ENCODE measurements at regions not wholly inside any gene's neighbourhood (a gene's known extent, or its start where the extent isn't known, plus 50 kb on each side); places are given as distances from the start of the nearest gene placed in this dataset.

- Histone ChIP-seq H4K91ac (ENCODE audit: low read length) (no peak overlapping the region), H3K9me3 (ENCODE audit: control insufficient read depth, low read length) (no peaks in the 10 kb centered on the region), H3K4me1 (ENCODE audit: control insufficient read depth, insufficient read depth, low read depth, low read length) (no peaks in the 10 kb centered on the region), H2AK5ac (ENCODE audit: low read length, severe bottlenecking) (no peak overlapping the region), H3K4me3 (ENCODE audit: insufficient read depth in 1 of 2, low read depth in 1 of 2, low read length in 2 of 2) (no peak overlapping the region), H2BK15ac (ENCODE audit: low read depth, poor library complexity, severe bottlenecking) (no peak overlapping the region), H3K4me2 (ENCODE audit: low read length, poor library complexity, severe bottlenecking) (no peak overlapping the region), H4K8ac (ENCODE audit: low read length) (no peak overlapping the region), H2BK12ac (ENCODE audit: low read length in 2 of 2) (peak overlapping the region in 1 of 2 experiments; percentile 37), H3K4ac (ENCODE audit: low read depth in 1 of 2, low read length in 2 of 2) (no peak overlapping the region), H2BK120ac (ENCODE audit: low read depth, low read length) (no peak overlapping the region), H3K14ac (ENCODE audit: low read length in 2 of 2) (no peak overlapping the region), H2AFZ (ENCODE audit: low read depth, low read length) (no peak overlapping the region), H3K23ac (ENCODE audit: low read length in 2 of 2) (no peak overlapping the region), H3K9ac (ENCODE audit: low read length) (no peak overlapping the region), H3K18ac (ENCODE audit: low read depth in 1 of 2, low read length in 2 of 2) (no peak overlapping the region), H3K27me3 (ENCODE audit: control insufficient read depth in 1 of 2, insufficient read depth in 1 of 2, low read length in 2 of 2) (no peaks in the 10 kb centered on the region), H3K36me3 (ENCODE audit: control insufficient read depth in 1 of 2, insufficient read depth in 2 of 2, low read depth in 1 of 2, low read length in 2 of 2) (no peaks in the 10 kb centered on the region), H2BK5ac (ENCODE audit: low read depth, low read length, poor library complexity, severe bottlenecking) (no peak overlapping the region), H3K79me1 (replicated peaks; ENCODE audit: low read length, poor library complexity, severe bottlenecking) (no peaks in the 10 kb centered on the region), H3K27ac (ENCODE audit: low read length, poor library complexity, severe bottlenecking) (no peak overlapping the region)
- DNase-seq: no peak
Observed at GRCh38 chr5:110852053-110852452, 113.2 kb downstream of the SLC25A46 start.

GRCh38 chr5:110852541-110852940 is 113.7 kb downstream of the SLC25A46 start:
- H3K14ac ChIP-seq (ENCODE audit: low read length in 2 of 2): no peak overlapping the region

GRCh38 chr5:110853267-110853666 is 114.5 kb downstream of the SLC25A46 start:
- Histone ChIP-seq H2BK120ac (ENCODE audit: low read depth, low read length) (no peak overlapping the region), H2AFZ (ENCODE audit: low read depth, low read length) (no peak overlapping the region), H3K14ac (ENCODE audit: low read length in 2 of 2) (no peak overlapping the region), H3K4me2 (ENCODE audit: low read length, poor library complexity, severe bottlenecking) (no peak overlapping the region), H3K27ac (ENCODE audit: low read length, poor library complexity, severe bottlenecking) (no peak overlapping the region), H2BK15ac (ENCODE audit: low read depth, poor library complexity, severe bottlenecking) (no peak overlapping the region), H2AK5ac (ENCODE audit: low read length, severe bottlenecking) (no peak overlapping the region), H3K9me3 (ENCODE audit: control insufficient read depth, low read length) (no peaks in the 10 kb centered on the region), H4K8ac (ENCODE audit: low read length) (no peak overlapping the region), H3K27me3 (ENCODE audit: control insufficient read depth in 1 of 2, insufficient read depth in 1 of 2, low read length in 2 of 2) (no peaks in the 10 kb centered on the region), H3K18ac (ENCODE audit: low read depth in 1 of 2, low read length in 2 of 2) (no peak overlapping the region), H2BK5ac (ENCODE audit: low read depth, low read length, poor library complexity, severe bottlenecking) (no peak overlapping the region), H4K91ac (ENCODE audit: low read length) (no peak overlapping the region), H3K23ac (ENCODE audit: low read length in 2 of 2) (no peak overlapping the region), H2BK12ac (ENCODE audit: low read length in 2 of 2) (peak overlapping the region in 1 of 2 experiments; percentile 48), H3K4me1 (ENCODE audit: control insufficient read depth, insufficient read depth, low read depth, low read length) (no peaks in the 10 kb centered on the region), H3K9ac (ENCODE audit: low read length) (no peak overlapping the region), H3K36me3 (ENCODE audit: control insufficient read depth in 1 of 2, insufficient read depth in 2 of 2, low read depth in 1 of 2, low read length in 2 of 2) (no peaks in the 10 kb centered on the region), H3K4me3 (ENCODE audit: insufficient read depth in 1 of 2, low read depth in 1 of 2, low read length in 2 of 2) (no peak overlapping the region), H3K4ac (ENCODE audit: low read depth in 1 of 2, low read length in 2 of 2) (peak overlapping the region in 1 of 2 experiments; percentile 58), H3K79me1 (replicated peaks; ENCODE audit: low read length, poor library complexity, severe bottlenecking) (no peaks in the 10 kb centered on the region)
- DNase-seq: peak; percentile 58
- WGBS: 54% methylated on average over 3 of the region's 3 CpGs

More at GRCh38 chr5:110852541-110852940, 113.7 kb downstream of the SLC25A46 start:
- Histone ChIP-seq H2BK120ac (ENCODE audit: low read depth, low read length) (no peak overlapping the region), H3K4me3 (ENCODE audit: insufficient read depth in 1 of 2, low read depth in 1 of 2, low read length in 2 of 2) (no peak overlapping the region), H3K4me1 (ENCODE audit: control insufficient read depth, insufficient read depth, low read depth, low read length) (no peaks in the 10 kb centered on the region), H3K27ac (ENCODE audit: low read length, poor library complexity, severe bottlenecking) (no peak overlapping the region), H3K23ac (ENCODE audit: low read length in 2 of 2) (no peak overlapping the region), H3K36me3 (ENCODE audit: control insufficient read depth in 1 of 2, insufficient read depth in 2 of 2, low read depth in 1 of 2, low read length in 2 of 2) (no peaks in the 10 kb centered on the region), H3K18ac (ENCODE audit: low read depth in 1 of 2, low read length in 2 of 2) (no peak overlapping the region), H2BK5ac (ENCODE audit: low read depth, low read length, poor library complexity, severe bottlenecking) (no peak overlapping the region), H4K91ac (ENCODE audit: low read length) (no peak overlapping the region), H3K9ac (ENCODE audit: low read length) (no peak overlapping the region), H3K4me2 (ENCODE audit: low read length, poor library complexity, severe bottlenecking) (no peak overlapping the region), H2AFZ (ENCODE audit: low read depth, low read length) (no peak overlapping the region), H2AK5ac (ENCODE audit: low read length, severe bottlenecking) (no peak overlapping the region), H3K4ac (ENCODE audit: low read depth in 1 of 2, low read length in 2 of 2) (no peak overlapping the region), H2BK12ac (ENCODE audit: low read length in 2 of 2) (no peak overlapping the region), H3K79me1 (replicated peaks; ENCODE audit: low read length, poor library complexity, severe bottlenecking) (no peaks in the 10 kb centered on the region), H3K9me3 (ENCODE audit: control insufficient read depth, low read length) (no peaks in the 10 kb centered on the region), H3K27me3 (ENCODE audit: control insufficient read depth in 1 of 2, insufficient read depth in 1 of 2, low read length in 2 of 2) (no peaks in the 10 kb centered on the region), H2BK15ac (ENCODE audit: low read depth, poor library complexity, severe bottlenecking) (no peak overlapping the region), H4K8ac (ENCODE audit: low read length) (no peak overlapping the region)
- WGBS: no CpG with 5 or more reads among the region's 1 CpG
- DNase-seq: no peak

GRCh38 chr5:110854200-110854599 is 115.4 kb downstream of the SLC25A46 start:
- no peak overlapping the region for H3K23ac ChIP-seq (ENCODE audit: low read length in 2 of 2)
- H3K9ac ChIP-seq (ENCODE audit: low read length): no peak overlapping the region
- H2BK5ac ChIP-seq (ENCODE audit: low read depth, low read length, poor library complexity, severe bottlenecking): no peak overlapping the region
- no peaks in the 10 kb centered on the region for H3K4me1 ChIP-seq (ENCODE audit: control insufficient read depth, insufficient read depth, low read depth, low read length)
- no peak overlapping the region for H3K4me2 ChIP-seq (ENCODE audit: low read length, poor library complexity, severe bottlenecking)
- no peaks in the 10 kb centered on the region for H3K27me3 ChIP-seq (ENCODE audit: control insufficient read depth in 1 of 2, insufficient read depth in 1 of 2, low read length in 2 of 2)
- no peak overlapping the region for H2AK5ac ChIP-seq (ENCODE audit: low read length, severe bottlenecking)
- H3K14ac ChIP-seq (ENCODE audit: low read length in 2 of 2): no peak overlapping the region
- peak overlapping the region in 1 of 2 experiments; percentile 8 for H3K18ac ChIP-seq (ENCODE audit: low read depth in 1 of 2, low read length in 2 of 2)
- no peak overlapping the region for H3K4me3 ChIP-seq (ENCODE audit: insufficient read depth in 1 of 2, low read depth in 1 of 2, low read length in 2 of 2)
- H4K91ac ChIP-seq (ENCODE audit: low read length): no peak overlapping the region
- no peak overlapping the region for H2BK15ac ChIP-seq (ENCODE audit: low read depth, poor library complexity, severe bottlenecking)
- H3K36me3 ChIP-seq (ENCODE audit: control insufficient read depth in 1 of 2, insufficient read depth in 2 of 2, low read depth in 1 of 2, low read length in 2 of 2): no peaks in the 10 kb centered on the region
- no peak overlapping the region for H3K4ac ChIP-seq (ENCODE audit: low read depth in 1 of 2, low read length in 2 of 2)
- no CpG with 5 or more reads among the region's 1 CpG for WGBS
- no peaks in the 10 kb centered on the region for H3K9me3 ChIP-seq (ENCODE audit: control insufficient read depth, low read length)
- H2AFZ ChIP-seq (ENCODE audit: low read depth, low read length): no peak overlapping the region
- H2BK120ac ChIP-seq (ENCODE audit: low read depth, low read length): no peak overlapping the region
- H4K8ac ChIP-seq (ENCODE audit: low read length): no peak overlapping the region
- DNase-seq: peak; percentile 18
- H3K79me1 ChIP-seq (replicated peaks; ENCODE audit: low read length, poor library complexity, severe bottlenecking): no peaks in the 10 kb centered on the region
- H2BK12ac ChIP-seq (ENCODE audit: low read length in 2 of 2): no peak overlapping the region
- H3K27ac ChIP-seq (ENCODE audit: low read length, poor library complexity, severe bottlenecking): no peak overlapping the region
